Spleen (tissue), 11 donors: ENCODE measurements at regions not wholly inside any gene's neighbourhood (a gene's known extent, or its start where the extent isn't known, plus 50 kb on each side); places are given as distances from the start of the nearest gene placed in this dataset.

Experiments used
- DNase-seq: peaks from one replicate; pipeline ENCODE4 v3.0.0-alpha.2; 2020
- H3K27ac ChIP-seq, 8 donors: fragments of 200-600 bp; sonication (generic) in 7 of 8; 1 replicate in 4 of 8; 2 replicates in 4 of 8; pipeline versions ENCODE4 v1.5.0 to v1.8.0; 2016 to 2021; ENCODE audit warnings: inconsistent platforms in 4 of 8, mild to moderate bottlenecking in 4 of 8, moderate library complexity in 1 of 8
- H3K27me3 ChIP-seq, 7 donors: fragments of 200-600 bp; sonication (generic) in 6 of 7; replicated peaks in 1 of 7; 1 replicate in 4 of 7; 2 replicates in 3 of 7; pipeline versions ENCODE4 v1.5.0 to v1.8.0; 2016 to 2021; ENCODE audit warnings: inconsistent platforms in 3 of 7, mild to moderate bottlenecking in 1 of 7
- H3K36me3 ChIP-seq, 6 donors: fragments of 200-600 bp; sonication (generic) in 5 of 6; 1 replicate in 4 of 6; 2 replicates in 2 of 6; pipeline versions ENCODE4 v1.5.0 to v1.8.0; 2016 to 2021; ENCODE audit warnings: inconsistent platforms in 2 of 6
- H3K4me1 ChIP-seq, 6 donors: fragments of 200-600 bp; sonication (generic) in 5 of 6; 1 replicate in 3 of 6; 2 replicates in 3 of 6; pipeline versions ENCODE4 v1.5.0 to v1.8.0; 2016 to 2021; ENCODE audit warnings: inconsistent platforms in 3 of 6
- H3K4me3 ChIP-seq, 8 donors: fragments of 200-600 bp; sonication (generic) in 7 of 8; 1 replicate in 4 of 8; 2 replicates in 4 of 8; pipeline versions ENCODE4 v1.5.0 to v1.8.0; 2016 to 2021; ENCODE audit warnings: inconsistent platforms in 4 of 8, mild to moderate bottlenecking in 4 of 8, moderate library complexity in 2 of 8
- H3K9me3 ChIP-seq, 8 donors: fragments of 200-600 bp; sonication (generic) in 7 of 8; 1 replicate in 4 of 8; 2 replicates in 4 of 8; pipeline versions ENCODE4 v1.5.0 to v1.8.0; 2016 to 2021; ENCODE audit warnings: inconsistent platforms in 4 of 8
- POLR2A ChIP-seq, 3 donors: fragments of 450-650 bp; IDR thresholded peaks; one replicate each; pipeline ENCODE4 v1.5.1; 2017; ENCODE audit warnings: antibody characterized with exemption in 3 of 3, mild to moderate bottlenecking in 1 of 3
- POLR2AphosphoS5 ChIP-seq, 3 donors: sonication (generic); formaldehyde crosslinking; IDR thresholded peaks; one replicate each; pipeline ENCODE4 v1.5.1; 2017; ENCODE audit warnings: antibody characterized with exemption in 3 of 3
- WGBS, 5 donors: extraction: QIAGEN DNeasy Blood & Tissue Kit in 3 of 5; methylation state at CpG; one replicate each; pipeline versions ENCODE4 v1.1.5 to v1.1.7; 2013 to 2018; 5-methylcytosine and 5-hydroxymethylcytosine counted together
- intact Hi-C: fragments of 100-400 bp; cut with DNase I; formaldehyde crosslinking; loops from one replicate; pipeline ENCODE4 v1.15.0; 2023; ENCODE audit warnings: low total_unique reads
- TF ChIP-seq, protein P1 (sequence below), 11 experiments: fragments of 200-600 bp in 7 of 11; fragments of 450-650 bp in 4 of 11; sonication (generic) in 4 of 11; IDR thresholded peaks in 8 of 11; conservative IDR thresholded peaks in 3 of 11; 1 replicate in 7 of 11; 2 replicates in 4 of 11; pipeline versions ENCODE4 v1.4.0 to v1.8.0; 2016 to 2021; ENCODE audit warnings: antibody characterized with exemption in 11 of 11, inconsistent platforms in 4 of 11, mild to moderate bottlenecking in 1 of 11
- donor health status: healthy with polysubstance abuse.
- donor health status: DM: no; HTN: no; CAD: no; lungs with moderate emphysema.
- donor health status: DM: no; HTN: no; CAD: no.
- donor health status: Bipolar disorder and iron deficiency.
- donor health status: healthy.
- donor health status: DM: no; HTN: no; CAD: no.
- donor health status: DM: yes; HTN: yes; CAD: no.

DNA sequence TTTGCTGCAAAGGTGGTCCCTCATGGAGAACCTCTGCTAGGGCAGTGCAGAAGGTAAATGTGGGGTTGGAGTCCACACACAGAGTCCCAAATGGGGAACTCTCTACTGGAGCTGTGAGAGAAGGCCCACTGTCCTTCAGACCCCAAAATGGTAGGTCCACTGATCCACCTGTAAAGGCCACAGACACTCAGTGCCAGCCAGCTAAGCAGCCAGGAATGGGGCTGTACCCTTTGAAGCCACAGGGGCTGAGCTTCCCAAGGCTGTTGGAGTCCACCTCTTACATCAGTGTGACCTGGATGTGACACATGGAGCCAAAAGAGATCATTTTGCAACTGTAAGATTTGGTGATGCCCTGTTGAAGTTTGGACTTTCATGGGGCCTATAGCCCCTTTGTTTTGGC is 252.4 kb upstream of the GULP1 start:
- TF ChIP-seq, protein P1, sequence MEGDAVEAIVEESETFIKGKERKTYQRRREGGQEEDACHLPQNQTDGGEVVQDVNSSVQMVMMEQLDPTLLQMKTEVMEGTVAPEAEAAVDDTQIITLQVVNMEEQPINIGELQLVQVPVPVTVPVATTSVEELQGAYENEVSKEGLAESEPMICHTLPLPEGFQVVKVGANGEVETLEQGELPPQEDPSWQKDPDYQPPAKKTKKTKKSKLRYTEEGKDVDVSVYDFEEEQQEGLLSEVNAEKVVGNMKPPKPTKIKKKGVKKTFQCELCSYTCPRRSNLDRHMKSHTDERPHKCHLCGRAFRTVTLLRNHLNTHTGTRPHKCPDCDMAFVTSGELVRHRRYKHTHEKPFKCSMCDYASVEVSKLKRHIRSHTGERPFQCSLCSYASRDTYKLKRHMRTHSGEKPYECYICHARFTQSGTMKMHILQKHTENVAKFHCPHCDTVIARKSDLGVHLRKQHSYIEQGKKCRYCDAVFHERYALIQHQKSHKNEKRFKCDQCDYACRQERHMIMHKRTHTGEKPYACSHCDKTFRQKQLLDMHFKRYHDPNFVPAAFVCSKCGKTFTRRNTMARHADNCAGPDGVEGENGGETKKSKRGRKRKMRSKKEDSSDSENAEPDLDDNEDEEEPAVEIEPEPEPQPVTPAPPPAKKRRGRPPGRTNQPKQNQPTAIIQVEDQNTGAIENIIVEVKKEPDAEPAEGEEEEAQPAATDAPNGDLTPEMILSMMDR (IDR thresholded peaks at IDR 0.05 in 8 of 11, conservative IDR thresholded peaks at IDR 0.05 in 3 of 11), result no peak
- TF ChIP-seq POLR2A (IDR thresholded peaks at IDR 0.05) (no peak), POLR2AphosphoS5 (IDR thresholded peaks at IDR 0.05) (no peak)
- no peaks in the 10 kb centered on the region for H3K36me3 ChIP-seq
- intact Hi-C loops, result no loop called here
- H3K9me3 ChIP-seq, result peaks cover 0 to 15% (median 1%) of the 10 kb centered on the region in 8 donors
- H3K27ac ChIP-seq, result no peak overlapping the region
- H3K4me1 ChIP-seq, result no peaks in the 10 kb centered on the region
- no peaks in the 10 kb centered on the region for H3K27me3 ChIP-seq
- no peak for DNase-seq
- no peak overlapping the region for H3K4me3 ChIP-seq

DNA sequence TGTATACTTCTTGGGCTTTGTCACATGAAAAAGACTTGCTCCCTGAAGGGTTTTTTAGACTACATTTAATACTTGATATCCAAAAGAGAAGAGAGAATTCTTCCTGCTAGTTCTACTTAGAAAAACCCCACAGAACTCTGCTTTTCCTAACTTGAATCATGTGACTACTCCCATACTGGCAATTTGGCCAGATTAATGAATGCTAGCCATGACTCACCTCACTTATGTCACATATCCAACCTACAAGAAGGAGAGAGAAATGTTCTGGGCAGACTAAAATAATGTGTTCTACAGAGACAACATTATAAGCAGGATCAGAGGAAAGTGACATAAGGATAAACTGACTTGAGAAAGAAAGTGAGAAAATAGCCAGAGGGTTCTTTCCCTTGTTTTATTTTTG is 249.3 kb upstream of the GULP1 start:
- no peaks in the 10 kb centered on the region for H3K36me3 ChIP-seq
- no peaks in the 10 kb centered on the region for H3K27me3 ChIP-seq
- no peaks in the 10 kb centered on the region for H3K4me1 ChIP-seq
- peaks cover 0 to 16% (median 3%) of the 10 kb centered on the region in 8 donors for H3K9me3 ChIP-seq
- no peak for DNase-seq
- intact Hi-C loops, result no loop called here
- TF ChIP-seq, protein P1 (IDR thresholded peaks at IDR 0.05 in 8 of 11, conservative IDR thresholded peaks at IDR 0.05 in 3 of 11), result no peak
- TF ChIP-seq POLR2AphosphoS5 (IDR thresholded peaks at IDR 0.05) (no peak), POLR2A (IDR thresholded peaks at IDR 0.05) (no peak)
- H3K4me3 ChIP-seq, result no peak overlapping the region
- H3K27ac ChIP-seq, result no peak overlapping the region

DNA sequence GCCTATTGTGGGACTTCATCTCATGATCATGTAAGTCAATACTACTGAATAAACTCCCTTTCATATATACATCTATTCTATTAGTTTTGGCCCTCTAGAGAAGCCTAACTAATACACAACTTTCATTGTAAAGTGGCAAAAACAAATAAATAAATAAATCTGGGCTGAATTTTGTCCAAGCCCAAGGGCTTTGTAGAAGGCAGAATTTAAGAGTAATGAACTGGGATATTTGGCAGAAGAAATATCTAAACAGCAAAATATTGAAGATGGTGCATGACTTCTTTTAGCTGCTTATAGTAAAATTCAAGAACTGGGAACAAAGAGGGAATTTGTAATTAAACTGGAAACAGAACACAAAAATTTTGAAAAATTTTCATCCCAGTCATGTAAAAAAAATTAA is 246.7 kb upstream of the GULP1 start:
- no peak overlapping the region for H3K27ac ChIP-seq
- no peaks in the 10 kb centered on the region for H3K27me3 ChIP-seq
- H3K9me3 ChIP-seq, result peaks cover 0 to 13% (median 3%) of the 10 kb centered on the region in 8 donors
- TF ChIP-seq, protein P1 (IDR thresholded peaks at IDR 0.05 in 8 of 11, conservative IDR thresholded peaks at IDR 0.05 in 3 of 11), result no peak
- TF ChIP-seq POLR2AphosphoS5 (IDR thresholded peaks at IDR 0.05) (no peak), POLR2A (IDR thresholded peaks at IDR 0.05) (no peak)
- no peak overlapping the region for H3K4me3 ChIP-seq
- intact Hi-C loops, result no loop called here
- no peaks in the 10 kb centered on the region for H3K4me1 ChIP-seq
- no peak for DNase-seq
- no peaks in the 10 kb centered on the region for H3K36me3 ChIP-seq

DNA sequence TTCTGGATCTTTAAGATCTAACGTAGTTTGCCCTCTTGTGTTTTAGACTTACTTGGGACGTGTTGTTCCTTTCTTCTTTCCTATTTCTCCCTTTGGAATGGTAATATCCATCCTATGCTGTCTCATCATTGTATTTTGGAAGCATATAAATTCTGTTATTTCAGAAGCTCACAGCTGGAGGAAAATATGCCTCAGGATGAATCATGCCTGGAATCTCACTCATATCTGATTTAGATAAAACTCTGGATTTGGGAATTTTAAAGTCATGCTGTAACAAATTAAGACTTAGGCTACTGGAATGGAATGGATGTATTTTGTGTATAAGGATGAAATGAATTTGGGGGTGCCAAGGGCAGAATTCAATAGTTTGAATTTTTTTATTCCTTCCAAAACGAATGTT is 245.2 kb upstream of the GULP1 start:
- Histone ChIP-seq H3K27me3 (no peaks in the 10 kb centered on the region), H3K36me3 (no peaks in the 10 kb centered on the region), H3K4me3 (no peak overlapping the region), H3K9me3 (peaks cover 0 to 13% (median 3%) of the 10 kb centered on the region in 8 donors), H3K4me1 (no peaks in the 10 kb centered on the region), H3K27ac (no peak overlapping the region)
- WGBS, 5 donors, result 78 to 92% (median 83%) methylated on average over 3 of the region's 3 CpGs
- intact Hi-C loops, result no loop called here
- no peak for DNase-seq
- TF ChIP-seq POLR2A (IDR thresholded peaks at IDR 0.05) (no peak), POLR2AphosphoS5 (IDR thresholded peaks at IDR 0.05) (no peak)

DNA sequence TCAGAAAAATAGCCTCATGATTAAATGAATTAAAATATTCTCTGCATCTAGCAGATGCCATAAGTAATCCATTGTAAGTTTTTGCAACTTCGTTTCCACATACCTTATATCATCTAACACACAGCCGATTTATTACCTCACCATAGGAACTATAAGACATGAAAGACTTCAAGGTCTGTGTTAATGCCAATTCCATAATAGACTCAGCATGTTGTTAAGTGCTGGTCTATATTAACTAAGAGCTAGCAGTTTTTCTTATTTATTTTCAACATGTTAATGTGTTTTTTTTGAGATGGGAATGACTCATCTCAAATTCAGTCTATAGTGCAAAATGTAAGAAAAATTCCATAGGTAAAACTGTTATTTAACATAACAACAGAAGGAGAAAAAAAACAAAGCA is 243.9 kb upstream of the GULP1 start:
- Histone ChIP-seq H3K9me3 (peaks cover 0 to 13% (median 3%) of the 10 kb centered on the region in 8 donors), H3K27me3 (no peaks in the 10 kb centered on the region), H3K36me3 (no peaks in the 10 kb centered on the region), H3K4me1 (no peaks in the 10 kb centered on the region), H3K4me3 (no peak overlapping the region), H3K27ac (no peak overlapping the region)
- no peak for DNase-seq
- TF ChIP-seq, protein P1 (IDR thresholded peaks at IDR 0.05 in 8 of 11, conservative IDR thresholded peaks at IDR 0.05 in 3 of 11), result no peak
- TF ChIP-seq POLR2AphosphoS5 (IDR thresholded peaks at IDR 0.05) (no peak), POLR2A (IDR thresholded peaks at IDR 0.05) (no peak)
- 78 to 88% (median 84%) methylated on average over 2 of the region's 2 CpGs for WGBS, 5 donors
- intact Hi-C loops, result no loop called here
